Psoas muscle (tissue), 7 donors: ENCODE measurements at regions not wholly inside any gene's neighbourhood (a gene's known extent, or its start where the extent isn't known, plus 50 kb on each side); places are given as distances from the start of the nearest gene placed in this dataset.

Experiments used
- ATAC-seq, 4 donors: fragments of 200-7000 bp; cut with Tn5 transposase; one replicate each; pipeline ENCODE4 v1.9.1; 2020; ENCODE audit warnings: moderate library complexity in 3 of 4, mild to moderate bottlenecking in 2 of 4
- DNase-seq, 2 donors: peaks; one replicate each; pipeline ENCODE4 v3.0.0-alpha.2; 2020
- H3K27ac ChIP-seq: fragments of 200-600 bp; one replicate; pipeline ENCODE4 v1.8.0; 2022
- H3K27me3 ChIP-seq, 3 donors: fragments of 200-600 bp in 1 of 3; one replicate each; pipeline versions ENCODE4 v1.6.1 to v1.8.0; 2013 to 2022; ENCODE audit warnings: low read length in 2 of 3, mild to moderate bottlenecking in 2 of 3, moderate library complexity in 1 of 3; ENCODE audit not compliant: insufficient read depth in 3 of 3
- H3K36me3 ChIP-seq, 2 donors: fragments of 200-600 bp in 1 of 2; one replicate each; pipeline versions ENCODE4 v1.6.1 to v1.8.0; 2013 to 2022; ENCODE audit warnings: low read depth in 1 of 2, mild to moderate bottlenecking in 1 of 2, moderate library complexity in 1 of 2; ENCODE audit not compliant: insufficient read depth in 1 of 2
- H3K4me1 ChIP-seq: fragments of 200-600 bp; one replicate; pipeline ENCODE4 v1.8.0; 2022
- H3K4me3 ChIP-seq: fragments of 200-600 bp; one replicate; pipeline ENCODE4 v1.8.0; 2022; ENCODE audit warnings: mild to moderate bottlenecking
- H3K9me3 ChIP-seq: fragments of 200-600 bp; one replicate; pipeline ENCODE4 v1.8.0; 2022
- WGBS, 3 donors: extraction: QIAGEN DNeasy Blood & Tissue Kit; methylation state at CpG; one replicate each; pipeline versions ENCODE4 v1.1.6 to v1.1.7; 2013; 5-methylcytosine and 5-hydroxymethylcytosine counted together
- intact Hi-C, 2 donors: fragments of 100-400 bp; cut with DNase I; formaldehyde crosslinking; loops; one replicate each; pipeline versions ENCODE4 v1.11.0 to v1.14.2; 2022
- TF ChIP-seq, protein P1 (sequence below): fragments of 200-600 bp; IDR thresholded peaks from one replicate; pipeline ENCODE4 v1.8.0; 2022; ENCODE audit warnings: antibody characterized with exemption
- donor health status: healthy with polysubstance abuse.
- donor health status: DM: no; HTN: no; CAD: no; lungs with moderate emphysema.
- donor health status: Bipolar disorder and iron deficiency.
- donor health status: healthy.
- donor health status: DM: yes; HTN: yes; CAD: no.
- donor health status: DM: no; HTN: no; CAD: no.
- donor health status: DM: yes; HTN: yes; CAD: no.

DNA sequence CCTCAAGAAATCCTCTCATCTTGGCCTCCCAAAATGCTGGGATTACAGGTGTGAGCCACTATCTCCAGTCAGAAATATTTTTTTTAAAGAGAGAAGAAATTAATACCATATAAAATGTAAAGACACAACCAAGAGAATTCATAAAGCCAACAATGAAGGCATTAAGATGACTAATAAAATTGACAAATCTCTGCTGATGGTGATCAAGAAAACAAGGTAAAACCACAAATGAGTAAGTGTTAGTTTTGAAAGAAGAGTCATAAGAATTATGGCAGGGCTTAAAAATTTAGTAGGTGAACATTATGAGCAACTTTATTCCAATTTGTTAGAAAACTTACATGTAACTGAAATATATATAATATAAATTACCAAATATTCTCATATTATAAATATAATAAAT, 752.8 kb upstream of the CELF4 start:
- TF ChIP-seq, protein P1, sequence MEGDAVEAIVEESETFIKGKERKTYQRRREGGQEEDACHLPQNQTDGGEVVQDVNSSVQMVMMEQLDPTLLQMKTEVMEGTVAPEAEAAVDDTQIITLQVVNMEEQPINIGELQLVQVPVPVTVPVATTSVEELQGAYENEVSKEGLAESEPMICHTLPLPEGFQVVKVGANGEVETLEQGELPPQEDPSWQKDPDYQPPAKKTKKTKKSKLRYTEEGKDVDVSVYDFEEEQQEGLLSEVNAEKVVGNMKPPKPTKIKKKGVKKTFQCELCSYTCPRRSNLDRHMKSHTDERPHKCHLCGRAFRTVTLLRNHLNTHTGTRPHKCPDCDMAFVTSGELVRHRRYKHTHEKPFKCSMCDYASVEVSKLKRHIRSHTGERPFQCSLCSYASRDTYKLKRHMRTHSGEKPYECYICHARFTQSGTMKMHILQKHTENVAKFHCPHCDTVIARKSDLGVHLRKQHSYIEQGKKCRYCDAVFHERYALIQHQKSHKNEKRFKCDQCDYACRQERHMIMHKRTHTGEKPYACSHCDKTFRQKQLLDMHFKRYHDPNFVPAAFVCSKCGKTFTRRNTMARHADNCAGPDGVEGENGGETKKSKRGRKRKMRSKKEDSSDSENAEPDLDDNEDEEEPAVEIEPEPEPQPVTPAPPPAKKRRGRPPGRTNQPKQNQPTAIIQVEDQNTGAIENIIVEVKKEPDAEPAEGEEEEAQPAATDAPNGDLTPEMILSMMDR = no peak
- intact Hi-C loops = no loop called here
- ATAC-seq (no peak), DNase-seq (no peak)
- no peaks in the 10 kb centered on the region for H3K4me1 ChIP-seq
- no peaks in the 10 kb centered on the region for H3K36me3 ChIP-seq
- no peaks in the 10 kb centered on the region for H3K27me3 ChIP-seq
- H3K4me3 ChIP-seq = no peak overlapping the region
- H3K27ac ChIP-seq = no peak overlapping the region
- H3K9me3 ChIP-seq = no peaks in the 10 kb centered on the region

DNA sequence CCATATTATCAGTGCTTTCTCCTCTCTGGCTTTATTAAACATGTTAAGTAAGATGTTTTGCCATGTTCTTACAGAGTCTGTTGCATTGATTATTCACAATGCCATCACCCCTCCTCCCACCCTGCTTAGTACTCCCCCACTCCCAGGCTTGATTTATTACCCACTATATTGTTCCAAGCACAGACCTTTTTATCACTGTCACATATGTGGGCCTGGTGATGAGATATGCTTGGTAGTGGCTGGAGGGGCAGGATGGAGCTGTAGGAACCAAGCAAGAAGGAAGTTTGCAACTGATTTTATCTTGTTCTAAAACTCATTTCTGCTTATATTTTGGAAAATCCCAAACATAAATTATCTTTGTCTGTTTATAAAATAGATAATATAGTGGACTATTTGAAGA, 748.2 kb upstream of the CELF4 start:
- intact Hi-C loops = no loop called here
- Histone ChIP-seq H3K9me3 (no peaks in the 10 kb centered on the region), H3K4me1 (no peaks in the 10 kb centered on the region), H3K36me3 (no peaks in the 10 kb centered on the region), H3K27me3 (no peaks in the 10 kb centered on the region), H3K27ac (no peak overlapping the region), H3K4me3 (no peak overlapping the region)
- no peak for DNase-seq
- no peak for ATAC-seq
- TF ChIP-seq, protein P1 = no peak

DNA sequence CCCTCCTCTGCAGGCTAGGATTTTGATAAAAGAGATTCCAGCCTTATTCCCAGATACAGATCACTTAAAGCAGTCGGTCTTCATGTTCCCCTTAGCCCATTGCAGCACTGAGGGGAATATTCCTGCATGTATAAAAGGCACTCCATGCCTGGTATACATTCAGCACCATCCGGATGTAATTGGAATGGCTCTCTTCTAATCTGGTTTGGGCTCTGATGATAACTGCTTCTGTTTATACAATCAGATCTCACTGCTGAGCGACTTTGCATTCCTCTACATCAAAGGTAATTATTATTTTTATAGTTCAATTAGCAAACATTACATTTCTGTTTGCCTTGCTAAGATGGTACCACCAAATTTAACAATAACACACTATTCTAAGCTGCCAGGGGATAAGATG, 746.9 kb upstream of the CELF4 start:
- H3K27me3 ChIP-seq = no peaks in the 10 kb centered on the region
- no peak overlapping the region for H3K4me3 ChIP-seq
- H3K9me3 ChIP-seq = no peaks in the 10 kb centered on the region
- no peak for ATAC-seq
- DNase-seq = no peak
- no peaks in the 10 kb centered on the region for H3K36me3 ChIP-seq
- no peaks in the 10 kb centered on the region for H3K4me1 ChIP-seq
- intact Hi-C loops = no loop called here
- 61 to 66% (median 66%) methylated on average over 3 of the region's 3 CpGs for WGBS, 3 donors
- no peak overlapping the region for H3K27ac ChIP-seq
- TF ChIP-seq, protein P1 = no peak

DNA sequence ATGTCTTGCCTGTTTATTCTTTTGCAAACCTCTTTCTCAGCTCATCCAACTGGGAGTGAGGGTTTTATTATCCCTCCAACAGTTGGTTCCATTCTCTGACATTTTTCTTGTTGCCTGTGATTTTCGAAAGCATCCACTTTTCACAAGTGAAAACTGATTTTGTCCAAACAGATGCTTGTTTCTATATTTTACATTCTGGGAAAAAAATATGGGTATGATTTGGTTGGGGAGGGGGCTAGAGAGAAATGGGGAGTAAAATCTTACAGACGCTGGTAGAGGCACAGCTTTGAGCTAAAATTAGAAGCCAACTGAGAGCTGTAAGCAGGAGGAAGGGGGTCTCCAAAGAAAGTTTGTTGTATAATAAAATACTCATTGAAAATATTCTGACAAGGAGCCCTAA, 745.3 kb upstream of the CELF4 start:
- 64 to 83% (median 76%) methylated on average over 2 of the region's 2 CpGs for WGBS, 3 donors
- intact Hi-C loops = no loop called here
- Histone ChIP-seq H3K36me3 (no peaks in the 10 kb centered on the region), H3K27me3 (no peaks in the 10 kb centered on the region), H3K27ac (no peak overlapping the region), H3K4me3 (no peak overlapping the region), H3K9me3 (no peaks in the 10 kb centered on the region), H3K4me1 (no peaks in the 10 kb centered on the region)
- no peak for ATAC-seq
- DNase-seq = no peak
- TF ChIP-seq, protein P1 = no peak

DNA sequence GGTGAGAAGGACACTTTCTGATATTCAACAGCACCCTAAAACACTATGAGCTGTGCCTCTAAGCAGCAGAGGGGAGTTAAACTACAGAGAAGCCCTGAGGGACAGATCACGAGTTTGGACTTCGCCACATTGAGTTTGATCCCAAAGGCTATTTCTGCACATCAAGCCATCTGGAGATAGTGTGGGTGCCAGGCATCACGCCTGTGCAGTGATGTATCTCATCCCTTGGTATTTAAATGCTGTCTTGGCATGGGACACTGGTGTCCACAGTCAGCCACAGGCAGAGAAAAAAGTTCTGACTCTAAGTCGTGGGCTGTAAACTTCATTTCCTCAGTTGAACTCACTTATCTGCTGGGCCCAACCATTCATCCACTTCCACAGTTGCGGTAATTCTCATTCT, 742.3 kb upstream of the CELF4 start:
- Histone ChIP-seq H3K4me3 (no peak overlapping the region), H3K27ac (no peak overlapping the region), H3K27me3 (no peaks in the 10 kb centered on the region), H3K4me1 (no peaks in the 10 kb centered on the region), H3K36me3 (no peaks in the 10 kb centered on the region), H3K9me3 (no peaks in the 10 kb centered on the region)
- intact Hi-C loops = no loop called here
- TF ChIP-seq, protein P1 = no peak
- DNase-seq (no peak), ATAC-seq (no peak)
- 62 to 75% (median 65%) methylated on average over 5 of the region's 5 CpGs for WGBS, 3 donors
